ENCODE measurements at regions not wholly inside any gene's neighbourhood (a gene's known extent, or its start where the extent isn't known, plus 50 kb on each side); places are given as distances from the start of the nearest gene placed in this dataset.

- peaks cover 0 to 4% (median 0%) of the 10 kb centered on the region in 3 donors for H3K27me3 Mint-ChIP-seq (ENCODE audit: low read depth in 3 of 3)
- Histone ChIP-seq H3K4me3 (replicated peaks in 1 of 3; ENCODE audit: low read depth in 2 of 3, low read length in 3 of 3) (no peak overlapping the region), H3K36me3 (replicated peaks in 1 of 2; ENCODE audit: control insufficient read depth in 1 of 2, insufficient read depth in 2 of 2, low read length in 2 of 2) (no peaks in the 10 kb centered on the region), H3K4me1 (ENCODE audit: control insufficient read depth in 1 of 2, insufficient read depth in 2 of 2, low read length in 2 of 2) (no peaks in the 10 kb centered on the region), H2AFZ (ENCODE audit: insufficient read depth, low read depth, low read length, poor library complexity, severe bottlenecking) (no peak overlapping the region), H3K4me2 (replicated peaks; ENCODE audit: extremely low read depth, low read length, poor library complexity, severe bottlenecking) (no peak overlapping the region), H3K27me3 (ENCODE audit: control insufficient read depth in 2 of 2, insufficient read depth in 2 of 2, low read length in 2 of 2) (no peaks in the 10 kb centered on the region), H3K79me2 (ENCODE audit: insufficient read depth, low read length) (no peaks in the 10 kb centered on the region), H3K27ac (ENCODE audit: low read depth in 1 of 2, low read length in 2 of 2) (no peak overlapping the region), H3K9ac (ENCODE audit: insufficient read depth, low read length, poor library complexity, severe bottlenecking) (no peak overlapping the region), H3K9me3 (replicated peaks in 1 of 2; ENCODE audit: control insufficient read depth in 1 of 2, insufficient read depth in 1 of 2, low read length in 2 of 2) (no peaks in the 10 kb centered on the region), H4K20me1 (ENCODE audit: insufficient read depth, low read length) (no peaks in the 10 kb centered on the region)
- no peak overlapping the region for H3K4me3 Mint-ChIP-seq
- intact Hi-C loops (cut with micrococcal nuclease), result no loop called here
- H3K36me3 Mint-ChIP-seq, result no peaks in the 10 kb centered on the region
- WGBS (ENCODE audit: insufficient coverage), result 91% methylated on average over 6 of the region's 9 CpGs
- H3K9me3 Mint-ChIP-seq, result peaks cover 0 to 14% (median 2%) of the 10 kb centered on the region in 7 donors
- no peak overlapping the region for H3K27ac Mint-ChIP-seq
- H3K4me1 Mint-ChIP-seq, result no peaks in the 10 kb centered on the region
- no peak for DNase-seq
- TF ChIP-seq, protein P1, sequence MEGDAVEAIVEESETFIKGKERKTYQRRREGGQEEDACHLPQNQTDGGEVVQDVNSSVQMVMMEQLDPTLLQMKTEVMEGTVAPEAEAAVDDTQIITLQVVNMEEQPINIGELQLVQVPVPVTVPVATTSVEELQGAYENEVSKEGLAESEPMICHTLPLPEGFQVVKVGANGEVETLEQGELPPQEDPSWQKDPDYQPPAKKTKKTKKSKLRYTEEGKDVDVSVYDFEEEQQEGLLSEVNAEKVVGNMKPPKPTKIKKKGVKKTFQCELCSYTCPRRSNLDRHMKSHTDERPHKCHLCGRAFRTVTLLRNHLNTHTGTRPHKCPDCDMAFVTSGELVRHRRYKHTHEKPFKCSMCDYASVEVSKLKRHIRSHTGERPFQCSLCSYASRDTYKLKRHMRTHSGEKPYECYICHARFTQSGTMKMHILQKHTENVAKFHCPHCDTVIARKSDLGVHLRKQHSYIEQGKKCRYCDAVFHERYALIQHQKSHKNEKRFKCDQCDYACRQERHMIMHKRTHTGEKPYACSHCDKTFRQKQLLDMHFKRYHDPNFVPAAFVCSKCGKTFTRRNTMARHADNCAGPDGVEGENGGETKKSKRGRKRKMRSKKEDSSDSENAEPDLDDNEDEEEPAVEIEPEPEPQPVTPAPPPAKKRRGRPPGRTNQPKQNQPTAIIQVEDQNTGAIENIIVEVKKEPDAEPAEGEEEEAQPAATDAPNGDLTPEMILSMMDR (IDR thresholded peaks at IDR 0.05), result no peak
Observed at GRCh38 chr3:24985668-24986067, 442.4 kb upstream of the RARB start.

DNA sequence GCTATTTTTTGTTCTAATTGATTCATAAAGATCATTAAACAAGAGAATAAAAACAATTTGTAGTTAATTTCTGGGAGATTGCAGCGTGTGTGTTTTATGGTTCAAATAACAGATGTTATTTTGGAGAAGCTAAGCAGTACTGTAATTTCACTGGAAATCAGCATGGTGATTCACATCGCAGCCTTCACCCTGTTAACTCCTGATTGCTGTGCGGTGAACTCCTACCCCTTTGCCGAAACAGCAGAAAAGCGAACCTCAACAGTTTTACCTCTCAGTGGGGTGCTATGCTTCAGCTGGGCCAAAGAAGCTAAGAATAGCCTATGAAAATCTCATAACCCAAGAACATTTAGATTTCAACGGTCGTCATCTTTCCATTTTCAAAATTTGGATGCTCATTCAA, 441.5 kb upstream of the RARB start:
- DNase-seq, result no peak
- WGBS (ENCODE audit: insufficient coverage), result 90% methylated on average over 7 of the region's 7 CpGs
- no peak overlapping the region for H3K9ac ChIP-seq (ENCODE audit: insufficient read depth, low read length, poor library complexity, severe bottlenecking)
- H3K4me2 ChIP-seq (replicated peaks; ENCODE audit: extremely low read depth, low read length, poor library complexity, severe bottlenecking), result no peak overlapping the region
- Mint-ChIP-seq H3K36me3 (no peaks in the 10 kb centered on the region), H3K4me3 (no peak overlapping the region), H3K4me1 (no peaks in the 10 kb centered on the region), H3K27me3 (ENCODE audit: low read depth in 3 of 3) (peaks cover 0 to 4% (median 0%) of the 10 kb centered on the region in 3 donors), H3K9me3 (peaks cover 0 to 9% (median 0%) of the 10 kb centered on the region in 7 donors), H3K27ac (no peak overlapping the region)
- H3K4me1 ChIP-seq (ENCODE audit: control insufficient read depth in 1 of 2, insufficient read depth in 2 of 2, low read length in 2 of 2), result no peaks in the 10 kb centered on the region
- H3K4me3 ChIP-seq (replicated peaks in 1 of 3; ENCODE audit: low read depth in 2 of 3, low read length in 3 of 3), result no peak overlapping the region
- no peaks in the 10 kb centered on the region for H3K79me2 ChIP-seq (ENCODE audit: insufficient read depth, low read length)
- no peaks in the 10 kb centered on the region for H3K27me3 ChIP-seq (ENCODE audit: control insufficient read depth in 2 of 2, insufficient read depth in 2 of 2, low read length in 2 of 2)
- no peaks in the 10 kb centered on the region for H4K20me1 ChIP-seq (ENCODE audit: insufficient read depth, low read length)
- no peaks in the 10 kb centered on the region for H3K36me3 ChIP-seq (replicated peaks in 1 of 2; ENCODE audit: control insufficient read depth in 1 of 2, insufficient read depth in 2 of 2, low read length in 2 of 2)
- TF ChIP-seq, protein P1 (IDR thresholded peaks at IDR 0.05), result no peak
- no peak overlapping the region for H3K27ac ChIP-seq (ENCODE audit: low read depth in 1 of 2, low read length in 2 of 2)
- no peak overlapping the region for H2AFZ ChIP-seq (ENCODE audit: insufficient read depth, low read depth, low read length, poor library complexity, severe bottlenecking)
- intact Hi-C loops (cut with micrococcal nuclease), result no loop called here
- peaks cover 0 to under 1% of the 10 kb centered on the region in 2 donors for H3K9me3 ChIP-seq (replicated peaks in 1 of 2; ENCODE audit: control insufficient read depth in 1 of 2, insufficient read depth in 1 of 2, low read length in 2 of 2)

Data from CD14-positive monocyte (primary cell).